Suppressor macrophage (primary cell): ENCODE measurements at regions not wholly inside any gene's neighbourhood (a gene's known extent, or its start where the extent isn't known, plus 50 kb on each side); places are given as distances from the start of the nearest gene placed in this dataset.

Source experiments
- DNase-seq, 4 experiments: peaks; one replicate each; pipeline ENCODE4 v3.0.0-alpha.2; 2020 to 2022

- no peak for DNase-seq
These were observed 276.4 kb downstream of the IRS2 start for GRCh38 chr13:109510013-109510412.

GRCh38 chr13:109509154-109509900 is 277.1 kb downstream of the IRS2 start:
- DNase-seq, result no peak

- DNase-seq, result no peak
These were observed 286.1 kb downstream of the IRS2 start for GRCh38 chr13:109500146-109500773.

- DNase-seq, result no peak
These were observed 288.5 kb downstream of the IRS2 start for GRCh38 chr13:109497917-109498316.

- no peak for DNase-seq
These were observed 290.2 kb downstream of the IRS2 start for GRCh38 chr13:109496216-109496615.

GRCh38 chr13:109494925-109495369 is 291.4 kb downstream of the IRS2 start:
- no peak for DNase-seq

- DNase-seq, result no peak
These were observed 301.1 kb downstream of the IRS2 start for GRCh38 chr13:109485136-109485794.

- DNase-seq, result peak in 3 of 4 experiments; percentile 12 to 28 (median 26)
These were observed 303.1 kb downstream of the IRS2 start for GRCh38 chr13:109483284-109483683.

- DNase-seq, result peak in 1 of 4 experiments; percentile 4
These were observed 305.3 kb downstream of the IRS2 start for GRCh38 chr13:109481040-109481439.

- DNase-seq, result peak; percentile 25 to 56 (median 40)
These were observed 306.1 kb downstream of the IRS2 start for GRCh38 chr13:109480011-109480955.

- DNase-seq, result no peak
These were observed 306.8 kb downstream of the IRS2 start for GRCh38 chr13:109479534-109479933.

- DNase-seq, result no peak
These were observed 310.4 kb downstream of the IRS2 start for GRCh38 chr13:109476001-109476400.

- DNase-seq, result no peak
These were observed 318.3 kb downstream of the IRS2 start for GRCh38 chr13:109468123-109468522.

GRCh38 chr13:109465148-109465547 is 321.2 kb downstream of the IRS2 start:
- DNase-seq, result no peak

GRCh38 chr13:109454167-109454917 is 332.0 kb downstream of the IRS2 start:
- DNase-seq, result peak in 3 of 4 experiments; percentile 7 to 24 (median 8)

GRCh38 chr13:109451726-109452125 is 334.7 kb downstream of the IRS2 start:
- no peak for DNase-seq

- DNase-seq, result no peak
These were observed 337.8 kb downstream of the IRS2 start for GRCh38 chr13:109448629-109449028.

GRCh38 chr13:109447667-109448066 is 338.7 kb downstream of the IRS2 start:
- DNase-seq, result no peak

- DNase-seq, result no peak
These were observed 346.1 kb downstream of the IRS2 start for GRCh38 chr13:109440320-109440719.

- DNase-seq, result no peak
These were observed 346.6 kb downstream of the IRS2 start for GRCh38 chr13:109439813-109440212.

- DNase-seq, result no peak
These were observed 349.5 kb downstream of the IRS2 start for GRCh38 chr13:109436841-109437240.
